Fibroblast of pulmonary artery (primary cell): ENCODE measurements at regions not wholly inside any gene's neighbourhood (a gene's known extent, or its start where the extent isn't known, plus 50 kb on each side); places are given as distances from the start of the nearest gene placed in this dataset.

ENCODE experiments used
- DNase-seq: peaks from one replicate; pipeline ENCODE4 v3.0.0-alpha.2; 2010; ENCODE audit warnings: low read depth
- H3K4me3 ChIP-seq: replicated peaks from 2 replicates; pipeline ENCODE4 v1.5.1; 2011; ENCODE audit warnings: low read depth, mild to moderate bottlenecking, control low read depth, low read length, moderate library complexity
- CTCF ChIP-seq: IDR thresholded peaks from 2 replicates; pipeline ENCODE4 v1.5.1; 2011; ENCODE audit warnings: mild to moderate bottlenecking, control low read depth, low read length, inconsistent platforms; ENCODE audit errors: missing control alignments

DNA sequence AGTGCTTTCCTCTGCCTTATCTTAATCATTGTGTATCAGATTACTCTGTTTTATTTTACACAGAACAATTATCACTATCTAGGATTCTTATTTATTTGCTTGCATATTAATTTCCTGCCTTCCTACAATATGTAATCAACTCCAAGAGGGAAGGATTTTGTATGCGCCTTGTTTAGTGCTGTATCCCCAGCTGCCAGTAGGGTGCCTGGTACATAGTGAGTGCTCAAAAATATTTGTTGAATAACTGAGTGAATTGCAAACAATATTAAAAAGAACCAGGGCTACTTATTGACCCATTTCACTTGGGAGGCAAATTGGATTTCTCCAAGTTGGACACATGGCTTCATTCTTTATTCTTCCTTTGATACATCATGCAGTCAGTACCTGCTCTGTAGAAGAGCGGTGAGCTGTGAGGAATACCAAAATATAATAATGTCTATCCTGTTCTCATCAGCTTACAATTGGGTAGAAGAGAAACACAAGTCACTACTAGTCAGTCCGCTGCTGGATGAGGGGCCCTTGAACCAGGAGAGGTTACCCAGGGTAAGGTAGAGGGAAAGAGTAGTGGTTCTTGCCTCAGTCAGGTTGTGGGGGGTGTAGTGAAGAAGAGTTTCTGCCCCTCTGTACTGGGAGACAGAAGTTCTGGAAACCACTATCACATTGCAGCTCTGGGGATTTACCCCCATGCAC is 233.9 kb upstream of the ZBTB20 start:
- H3K4me3 ChIP-seq, result no peak overlapping the region
- peak; percentile 29 for TF ChIP-seq CTCF

GRCh38 chr3:115381573-115381912 is 234.5 kb upstream of the ZBTB20 start:
- peak; percentile 51 for DNase-seq
- TF ChIP-seq CTCF, result no peak
- no peak overlapping the region for H3K4me3 ChIP-seq

More for the DNA sequence above, 233.9 kb upstream of the ZBTB20 start:
- no peak for DNase-seq

- H3K4me3 ChIP-seq, result no peak overlapping the region
- peak; percentile 31 for DNase-seq
- TF ChIP-seq CTCF, result no peak
These were observed 234.8 kb upstream of the ZBTB20 start for GRCh38 chr3:115381931-115382330.

DNA sequence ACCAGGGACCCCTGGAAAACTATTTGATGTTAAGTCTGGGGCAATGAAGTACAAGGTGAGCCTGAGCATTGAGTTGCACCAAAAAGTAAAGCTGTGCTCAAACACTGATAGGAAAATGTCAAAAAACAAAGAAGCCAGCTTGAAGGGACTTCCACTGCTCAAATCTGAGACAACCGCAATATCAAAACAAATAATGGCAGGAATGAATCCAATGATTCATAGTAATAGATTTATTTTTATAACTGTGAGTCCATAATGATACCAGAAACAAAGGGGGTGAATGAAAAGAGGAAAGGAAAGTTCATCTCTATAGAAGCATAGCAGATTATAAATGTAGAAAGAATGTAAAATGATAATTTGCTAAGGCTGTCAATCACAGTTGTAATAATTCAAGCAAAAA is 237.3 kb upstream of the ZBTB20 start:
- no peak for DNase-seq
- no peak for TF ChIP-seq CTCF
- no peak overlapping the region for H3K4me3 ChIP-seq

GRCh38 chr3:115385774-115386730 is 237.3 kb upstream of the GAP43 start:
- no peak for DNase-seq
- TF ChIP-seq CTCF, result no peak
- no peak overlapping the region for H3K4me3 ChIP-seq

DNA sequence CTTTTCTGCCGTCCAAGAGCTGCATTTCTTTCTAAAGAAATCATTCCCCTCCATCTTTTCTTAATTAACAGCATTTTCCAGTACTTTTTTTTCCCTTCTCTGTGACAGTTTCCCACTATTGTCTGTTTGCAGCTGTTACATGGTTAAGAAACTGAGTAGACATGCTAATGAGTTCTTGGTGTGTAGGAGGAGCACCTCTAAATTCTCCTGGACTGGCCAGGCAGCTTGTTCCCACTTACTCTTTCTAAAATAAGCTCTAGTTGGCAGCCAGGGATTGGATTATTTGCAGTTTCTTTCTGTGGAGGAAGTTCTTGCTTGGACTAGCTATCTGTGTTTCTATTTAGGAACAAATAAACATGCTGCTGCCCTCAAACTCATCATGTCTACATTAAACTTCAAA is 235.1 kb upstream of the GAP43 start:
- H3K4me3 ChIP-seq, result no peak overlapping the region
- DNase-seq, result peak; percentile 52
- TF ChIP-seq CTCF, result no peak
